Amygdala (tissue), 56 donors: ENCODE measurements at regions not wholly inside any gene's neighbourhood (a gene's known extent, or its start where the extent isn't known, plus 50 kb on each side); places are given as distances from the start of the nearest gene placed in this dataset.
"Not testable (repeated sequence)": the region's sequence is repeated elsewhere in the genome, so short reads cannot be mapped to it uniquely, and the experiment has no call there.

Experiments used
- DNase-seq, 56 donors: peaks; one replicate each; lab custom pipeline; 2025; lab: John Stamatoyannopoulos, UW

DNA sequence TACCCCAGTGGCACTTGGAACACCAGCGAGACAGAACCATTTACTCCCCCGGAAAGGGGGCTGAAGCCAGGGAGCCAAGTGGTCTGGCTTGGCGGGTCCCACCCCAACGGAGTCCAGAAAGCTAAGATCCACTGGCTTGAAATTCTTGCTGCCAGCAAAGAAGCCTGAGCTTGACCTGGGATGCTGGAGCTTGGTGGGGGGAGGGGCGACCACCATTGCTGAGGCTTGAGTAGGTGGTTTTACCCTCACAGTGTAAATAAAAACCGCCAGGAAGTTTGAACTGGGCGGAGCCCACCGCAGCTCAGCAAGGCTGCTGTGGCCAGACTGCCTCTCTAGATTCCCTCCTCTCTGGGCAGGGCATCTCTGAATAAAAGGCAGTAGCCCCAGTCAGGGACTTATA is 62.8 kb downstream of the RPS24 start:
- not testable (repeated sequence) for DNase-seq

- DNase-seq, result not testable (repeated sequence)
Observed at GRCh38 chr10:78102593-78102992, 68.9 kb downstream of the RPS24 start.

- no peak for DNase-seq
Observed at GRCh38 chr10:78109210-78109609, 75.5 kb downstream of the RPS24 start.

GRCh38 chr10:78115135-78115853 is 81.6 kb downstream of the RPS24 start:
- DNase-seq, result no peak

DNA sequence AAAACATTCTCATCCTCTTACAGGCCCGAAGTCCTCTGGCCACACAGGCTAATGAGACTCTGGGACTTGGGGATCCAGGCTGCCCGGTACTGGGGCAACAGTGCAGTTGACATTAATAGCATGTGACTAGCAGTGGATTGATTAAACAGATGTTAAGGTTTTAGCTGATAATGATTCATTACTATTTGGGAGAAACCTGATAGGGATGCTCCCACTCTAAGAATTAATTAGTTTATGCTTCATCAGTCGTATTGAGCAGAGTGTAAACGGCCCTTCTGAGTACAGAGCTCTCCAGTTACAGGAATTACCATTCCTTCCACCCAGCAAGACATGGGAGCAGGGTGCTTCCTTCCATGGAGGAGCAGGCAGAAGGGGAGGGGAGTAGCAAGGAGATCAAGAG is 82.7 kb downstream of the RPS24 start:
- DNase-seq, result no peak

DNA sequence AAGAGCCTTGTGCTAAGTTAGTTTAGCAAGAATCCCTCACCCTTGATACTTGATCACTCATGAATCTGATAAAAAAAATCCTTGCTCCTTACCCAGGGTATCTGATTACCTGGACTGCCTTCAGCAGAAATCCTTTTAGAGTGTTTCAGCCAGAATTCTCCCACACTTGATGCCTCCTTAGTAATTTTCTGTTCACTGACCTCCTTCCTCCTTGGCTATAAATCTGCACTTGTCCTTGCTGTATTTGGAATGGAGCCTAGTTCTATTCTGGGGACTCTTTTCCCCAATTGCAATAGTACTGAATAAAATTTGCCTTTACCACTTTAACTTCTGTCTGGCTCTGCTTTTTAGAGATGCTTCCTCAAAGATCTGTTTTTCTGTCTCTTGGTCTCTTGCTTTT is 84.9 kb downstream of the RPS24 start:
- DNase-seq, result no peak

GRCh38 chr10:78121801-78122200 is 88.1 kb downstream of the RPS24 start:
- no peak for DNase-seq

GRCh38 chr10:78124167-78124566 is 90.5 kb downstream of the RPS24 start:
- no peak for DNase-seq

GRCh38 chr10:78129211-78129610 is 95.5 kb downstream of the RPS24 start:
- no peak for DNase-seq

DNA sequence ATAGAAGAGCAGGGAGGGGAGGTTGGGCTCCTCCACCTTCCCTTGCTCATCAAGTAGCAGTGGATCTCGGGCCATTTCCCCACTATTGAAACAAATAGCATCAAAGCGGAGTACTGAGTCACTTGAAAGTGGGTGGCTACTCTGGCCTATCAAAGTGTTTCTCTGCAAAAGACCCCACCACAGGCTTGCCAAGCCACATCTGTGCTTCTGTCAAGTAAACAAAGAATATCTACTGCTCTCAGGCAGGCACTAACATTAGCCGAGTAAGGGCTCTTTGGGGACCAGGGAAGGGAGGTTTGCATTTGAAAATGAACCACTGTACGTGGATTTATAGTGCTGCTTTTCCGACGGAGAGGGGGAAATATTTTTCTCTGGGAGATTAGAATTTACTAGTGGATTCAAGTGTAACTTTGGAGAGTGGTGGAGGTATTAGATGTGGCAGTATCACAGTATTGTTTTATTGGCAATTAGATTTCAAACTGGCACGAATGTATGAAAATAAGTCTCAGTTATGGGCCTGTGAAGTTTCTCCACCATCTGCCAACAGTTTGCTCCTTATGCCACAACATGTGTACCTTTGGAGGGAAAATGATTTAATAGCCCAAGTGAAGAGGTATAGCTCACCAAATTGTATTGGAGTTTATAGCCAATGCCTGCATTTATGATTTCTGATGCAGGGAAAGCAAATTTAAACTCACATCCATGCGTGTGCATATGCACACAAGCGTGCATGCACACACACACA is 97.5 kb downstream of the RPS24 start:
- DNase-seq, result no peak

GRCh38 chr10:78134773-78135306 is 101.2 kb downstream of the RPS24 start:
- no peak for DNase-seq

DNA sequence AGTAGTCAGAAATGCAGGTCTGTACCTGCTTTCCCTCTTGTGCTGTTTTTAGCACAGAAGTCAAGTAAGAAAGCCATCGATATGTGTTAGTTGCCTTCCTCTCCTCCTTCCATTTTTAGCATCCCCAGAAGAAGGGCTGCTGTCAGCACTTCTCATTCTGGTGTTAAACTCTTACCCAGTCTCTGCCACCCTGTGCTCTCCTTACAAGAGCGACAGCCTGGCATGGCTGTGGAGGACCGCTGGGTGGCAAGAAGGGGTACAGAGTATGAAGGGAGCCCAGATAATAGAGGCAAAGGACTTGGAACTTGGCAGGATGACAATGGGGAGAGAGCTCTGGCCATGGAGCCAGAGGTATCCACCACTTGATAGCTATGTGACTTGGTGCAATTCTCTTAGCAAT is 103.5 kb downstream of the RPS24 start:
- DNase-seq, result no peak

- peak in 27 of 56 donors; percentile 2 to 40 (median 11) for DNase-seq
Observed at GRCh38 chr10:78139341-78139740, 105.7 kb downstream of the RPS24 start.

- DNase-seq, result no peak
Observed at GRCh38 chr10:78140066-78140630, 106.5 kb downstream of the RPS24 start.

GRCh38 chr10:78143576-78143975 is 109.9 kb downstream of the RPS24 start:
- no peak for DNase-seq

DNA sequence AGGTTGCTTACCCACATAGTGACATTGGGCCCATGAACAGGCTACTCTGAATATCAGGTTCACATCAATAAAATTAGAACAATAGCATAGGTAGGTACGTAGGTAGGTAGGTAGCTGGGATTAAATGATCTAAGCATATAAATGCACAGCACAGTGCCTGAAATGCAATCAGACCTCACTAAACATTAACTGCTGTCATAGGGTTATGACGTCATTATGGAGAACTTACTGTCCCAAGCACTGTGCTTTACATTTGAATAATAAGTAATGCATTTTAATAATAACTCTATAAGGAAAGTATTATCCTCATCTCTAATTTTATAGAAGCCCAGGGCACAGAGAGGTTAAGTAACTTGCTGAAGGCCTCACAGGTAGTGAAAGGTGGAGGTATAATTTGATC is 112.5 kb downstream of the RPS24 start:
- no peak for DNase-seq

DNA sequence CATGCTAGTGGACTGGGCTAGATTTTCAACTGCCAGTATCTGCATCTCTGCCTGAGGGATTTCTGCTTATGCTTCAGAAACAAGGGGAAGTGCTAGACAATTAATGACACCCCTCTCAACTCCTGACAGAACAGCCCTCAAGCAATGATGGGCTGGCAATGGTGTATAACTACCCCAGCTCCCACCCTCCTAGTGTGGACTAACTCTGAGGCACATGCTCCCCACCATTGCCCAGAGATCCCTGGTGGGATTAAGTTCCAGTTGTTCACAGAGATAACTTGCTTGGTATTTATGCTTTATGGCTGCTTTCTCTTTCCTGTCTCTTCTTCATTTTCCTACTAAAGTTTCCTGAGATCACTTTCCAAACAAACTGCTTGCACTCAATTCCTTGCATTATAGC is 113.5 kb downstream of the RPS24 start:
- DNase-seq, result no peak

- DNase-seq, result no peak
Observed at GRCh38 chr10:78148216-78148960, 114.7 kb downstream of the RPS24 start.

- no peak for DNase-seq
Observed at GRCh38 chr10:78148961-78149612, 115.4 kb downstream of the RPS24 start.

GRCh38 chr10:78150756-78151155 is 117.1 kb downstream of the RPS24 start:
- DNase-seq, result no peak
